ENCODE measurements at regions not wholly inside any gene's neighbourhood (a gene's known extent, or its start where the extent isn't known, plus 50 kb on each side); places are given as distances from the start of the nearest gene placed in this dataset.

GRCh38 chr18:73684647-73685046 lies 463.0 kb downstream of the FBXO15 start:
- TF ChIP-seq TAF1 (conservative IDR thresholded peaks at IDR 0.05) (no peak), REST (IDR thresholded peaks at IDR 0.05) (no peak), FOXA1 (IDR thresholded peaks at IDR 0.05) (no peak), RAD21 (IDR thresholded peaks at IDR 0.05) (no peak), JUND (IDR thresholded peaks at IDR 0.05) (no peak), SP1 (IDR thresholded peaks at IDR 0.05) (no peak), HNF4G (IDR thresholded peaks at IDR 0.05) (no peak), RXRA (IDR thresholded peaks at IDR 0.05) (no peak), FOXA2 (IDR thresholded peaks at IDR 0.05) (no peak), YY1 (IDR thresholded peaks at IDR 0.05) (no peak), ATF3 (IDR thresholded peaks at IDR 0.05) (no peak), NR2F2 (IDR thresholded peaks at IDR 0.05) (no peak), MAX (IDR thresholded peaks at IDR 0.05) (no peak), ZBTB33 (IDR thresholded peaks at IDR 0.05) (no peak), CTCF (IDR thresholded peaks at IDR 0.05; ENCODE audit: low read depth, low read length, missing input control) (no peak), HNF4A (conservative IDR thresholded peaks at IDR 0.05) (no peak), EGR1 (IDR thresholded peaks at IDR 0.05; ENCODE audit: low read depth in 2 of 2) (no peak)
- Histone ChIP-seq H3K27ac (ENCODE audit: low read depth in 1 of 2, low read length in 2 of 2) (no peak overlapping the region), H3K9ac (ENCODE audit: low read depth in 1 of 2, low read length in 2 of 2) (no peak overlapping the region), H3K4me3 (ENCODE audit: low read depth in 1 of 3, low read length in 3 of 3) (no peak overlapping the region), H3K36me3 (ENCODE audit: control insufficient read depth in 4 of 4, insufficient read depth in 3 of 4, low read depth in 1 of 4, low read length in 3 of 4) (no peaks in the 10 kb centered on the region), H3K27me3 (ENCODE audit: control insufficient read depth in 4 of 4, insufficient read depth in 4 of 4, low read length in 3 of 4) (peaks cover 0 to 3% (median under 1%) of the 10 kb centered on the region in 4 donors), H3K9me3 (ENCODE audit: control insufficient read depth in 4 of 4, low read length in 3 of 4) (peaks cover 0 to 1% (median 0%) of the 10 kb centered on the region in 4 donors), H3K4me1 (ENCODE audit: control insufficient read depth in 4 of 4, insufficient read depth in 4 of 4, low read length in 3 of 4) (no peaks in the 10 kb centered on the region)
- no peak for DNase-seq (ENCODE audit: low spot score)

Data from liver (tissue), 7 donors.